IMR-90 (cell line): ENCODE measurements at regions not wholly inside any gene's neighbourhood (a gene's known extent, or its start where the extent isn't known, plus 50 kb on each side); places are given as distances from the start of the nearest gene placed in this dataset.
"Not testable (repeated sequence)": the region's sequence is repeated elsewhere in the genome, so short reads cannot be mapped to it uniquely, and the experiment has no call there.

Source experiments
- ATAC-seq: fragments of 200-7000 bp; cut with Tn5 transposase; 2 replicates; pipeline ENCODE4 v1.9.1; 2020; ENCODE audit warnings: low read depth, mild to moderate bottlenecking, moderate library complexity
- BruUV-seq: library from RNA; stranded (reverse); fragments of 400-500 nt; replicated peaks from 2 replicates; lab custom pipeline; 2021; lab: Mats Ljungman, UMichigan
- CTCF ChIA-PET: fragments of 300-600 bp; formaldehyde crosslinking; extraction: SDS; loops from one replicate; lab custom pipeline; 2021; ENCODE audit warnings: antibody characterized with exemption; lab: Yijun Ruan, JAX
- POLR2A ChIA-PET: fragments of 300-600 bp; sonication (Branson Sonifier 250); formaldehyde crosslinking; loops from one replicate; lab custom pipeline; 2022; ENCODE audit warnings: antibody characterized with exemption; ENCODE audit not compliant: unreplicated experiment; lab: Charles Lee
- DNase-seq: peaks from one replicate; pipeline ENCODE4 v3.0.0; 2013
- H2AFZ ChIP-seq: replicated peaks from 2 replicates; pipeline ENCODE3; 2013; ENCODE audit warnings: low read length, mild to moderate bottlenecking; ENCODE audit not compliant: poor library complexity
- H2AK5ac ChIP-seq: 2 replicates; pipeline ENCODE4 v1.6.1; 2013; ENCODE audit warnings: low read depth, low read length, inconsistent platforms
- H2AK9ac ChIP-seq: replicated peaks from 2 replicates; pipeline ENCODE3; 2013; ENCODE audit warnings: mild to moderate bottlenecking, low read depth, low read length, moderate library complexity; ENCODE audit not compliant: poor library complexity
- H2BK120ac ChIP-seq: 2 replicates; pipeline ENCODE4 v1.6.1; 2013; ENCODE audit warnings: low read depth, low read length, inconsistent platforms
- H2BK15ac ChIP-seq: 3 replicates; pipeline ENCODE4 v1.6.1; 2013; ENCODE audit warnings: low read depth, low read length, inconsistent platforms
- H2BK20ac ChIP-seq: 2 replicates; pipeline ENCODE4 v1.6.1; 2013; ENCODE audit warnings: low read depth, mild to moderate bottlenecking, inconsistent platforms, low read length, moderate library complexity
- H2BK5ac ChIP-seq: 2 replicates; pipeline ENCODE4 v1.6.1; 2013; ENCODE audit warnings: mild to moderate bottlenecking, low read depth, low read length, inconsistent platforms; ENCODE audit not compliant: poor library complexity, severe bottlenecking
- H3K14ac ChIP-seq: replicated peaks from 2 replicates; pipeline ENCODE4 v1.6.1; 2013; ENCODE audit warnings: low read depth, low read length, inconsistent platforms
- H3K18ac ChIP-seq: 2 replicates; pipeline ENCODE4 v1.6.1; 2013; ENCODE audit warnings: low read depth, low read length, control low read depth
- H3K23ac ChIP-seq: 2 replicates; pipeline ENCODE4 v1.6.1; 2013; ENCODE audit warnings: low read depth, low read length, inconsistent platforms
- H3K27ac ChIP-seq: 2 replicates; pipeline ENCODE4 v1.5.1; 2013; ENCODE audit warnings: mild to moderate bottlenecking, control low read depth, low read length; ENCODE audit not compliant: insufficient read depth
- H3K27me3 ChIP-seq: 2 replicates; pipeline ENCODE4 v1.6.1; 2013; ENCODE audit warnings: low read length; ENCODE audit not compliant: control insufficient read depth, insufficient read depth
- H3K36me3 ChIP-seq: 2 replicates; pipeline ENCODE4 v1.6.1; 2013; ENCODE audit warnings: low read length, mixed read lengths; ENCODE audit not compliant: control insufficient read depth, insufficient read depth
- H3K4ac ChIP-seq: 2 replicates; pipeline ENCODE4 v1.6.1; 2013; ENCODE audit warnings: low read depth, low read length, inconsistent platforms
- H3K4me1 ChIP-seq: 2 replicates; pipeline ENCODE4 v1.6.1; 2013; ENCODE audit warnings: low read length, mixed read lengths; ENCODE audit not compliant: control insufficient read depth, insufficient read depth
- H3K4me2 ChIP-seq: 2 replicates; pipeline ENCODE4 v1.6.1; 2013; ENCODE audit warnings: low read depth, mild to moderate bottlenecking, control low read depth, low read length, moderate library complexity
- H3K4me3 ChIP-seq: 2 replicates; pipeline ENCODE4 v1.5.1; 2013; ENCODE audit warnings: low read depth, mild to moderate bottlenecking, control low read depth, low read length, moderate library complexity; ENCODE audit not compliant: insufficient read depth
- H3K56ac ChIP-seq: 2 replicates; pipeline ENCODE4 v1.6.1; 2013; ENCODE audit warnings: low read length, inconsistent platforms; ENCODE audit not compliant: insufficient read depth; ENCODE audit errors: extremely low read depth
- H3K79me1 ChIP-seq, 2 experiments: 2 replicates each; pipeline ENCODE4 v1.6.1; 2013; ENCODE audit warnings: low read length in 2 of 2, inconsistent platforms in 1 of 2, low read depth in 1 of 2
- H3K9ac ChIP-seq: 2 replicates; pipeline ENCODE4 v1.6.1; 2013; ENCODE audit warnings: low read depth, low read length, control low read depth
- H3K9me1 ChIP-seq: 2 replicates; pipeline ENCODE4 v1.6.1; 2013; ENCODE audit warnings: low read length, inconsistent platforms; ENCODE audit not compliant: insufficient read depth
- H3K9me3 ChIP-seq: 2 replicates; pipeline ENCODE4 v1.6.1; 2013; ENCODE audit warnings: low read length; ENCODE audit not compliant: control insufficient read depth, insufficient read depth
- H4K20me1 ChIP-seq: 2 replicates; pipeline ENCODE4 v1.6.1; 2013; ENCODE audit warnings: low read length, inconsistent platforms; ENCODE audit not compliant: insufficient read depth
- H4K5ac ChIP-seq: 2 replicates; pipeline ENCODE4 v1.6.1; 2013; ENCODE audit warnings: mild to moderate bottlenecking, low read depth, low read length, control low read depth
- H4K8ac ChIP-seq, 2 experiments: 2 replicates each; pipeline ENCODE4 v1.6.1; 2013; ENCODE audit warnings: low read depth in 2 of 2, low read length in 2 of 2, control low read depth in 1 of 2, inconsistent platforms in 1 of 2
- H4K91ac ChIP-seq: 2 replicates; pipeline ENCODE4 v1.6.1; 2013; ENCODE audit warnings: low read depth, low read length, inconsistent platforms; ENCODE audit not compliant: insufficient read depth
- BHLHE40 ChIP-seq: fragments of 150-350 bp; IDR thresholded peaks from 2 replicates; pipeline ENCODE4 v1.6.1; 2016; ENCODE audit warnings: mild to moderate bottlenecking, low read depth, low read length
- CEBPB ChIP-seq: IDR thresholded peaks from 2 replicates; pipeline ENCODE4 v1.6.1; 2012; ENCODE audit warnings: low read depth, low read length, improper control_type of control experiment
- CTCF ChIP-seq: conservative IDR thresholded peaks from 2 replicates; pipeline ENCODE4 v1.5.1; 2012; ENCODE audit warnings: mild to moderate bottlenecking, low read depth, low read length, improper control_type of control experiment
- MAFK ChIP-seq: IDR thresholded peaks from 2 replicates; pipeline ENCODE4 v1.6.1; 2012; ENCODE audit warnings: low read depth, low read length, improper control_type of control experiment
- POLR2A ChIP-seq: IDR thresholded peaks from 2 replicates; pipeline ENCODE4 v1.6.1; 2012; ENCODE audit warnings: mild to moderate bottlenecking, low read depth, low read length
- SMC3 ChIP-seq: fragments of 150-350 bp; IDR thresholded peaks from 2 replicates; pipeline ENCODE4 v1.6.1; 2016; ENCODE audit warnings: low read depth, mild to moderate bottlenecking, antibody characterized with exemption, low read length, moderate library complexity
- USF2 ChIP-seq: fragments of 150-350 bp; IDR thresholded peaks from 2 replicates; pipeline ENCODE4 v1.6.1; 2017; ENCODE audit warnings: mild to moderate bottlenecking, antibody characterized with exemption, low read length, low read depth
- WGBS, 2 experiments: methylation state at CpG; one replicate each; pipeline versions ENCODE4 v1.1.5 to v1.1.7; 2013; ENCODE audit warnings: missing lambda C conversion rate in 2 of 2; ENCODE audit not compliant: insufficient read length in 1 of 2; ENCODE audit errors: extremely low coverage in 2 of 2; 5-methylcytosine and 5-hydroxymethylcytosine counted together
- dilution Hi-C: fragments of 300-500 bp; cut with HindIII; formaldehyde crosslinking; loops from one replicate; pipeline ENCODE4 v1.14.3; 2018; ENCODE audit warnings: low sequenced_read_pairs; ENCODE audit not compliant: unreplicated experiment
- in situ Hi-C: fragments of 300-500 bp; cut with MboI; formaldehyde crosslinking; loops from 3 replicates; pipeline ENCODE4 v1.14.3; 2019; ENCODE audit warnings: low sequenced_read_pairs, inconsistent platforms, mixed read lengths
- intact Hi-C: fragments of 100-400 bp; cut with micrococcal nuclease; formaldehyde crosslinking; loops from 2 replicates; pipeline ENCODE4 v1.10.0; 2022

GRCh38 chr7:159306012-159306411 is 161.3 kb upstream of the VIPR2 start:
- Histone ChIP-seq H2BK5ac (no peak overlapping the region), H3K27me3 (no peaks in the 10 kb centered on the region), H2BK20ac (no peak overlapping the region), H2AK9ac (no peak overlapping the region), H3K9me3 (peaks cover 2% of the 10 kb centered on the region; the same call in 1 of the 2 replicates), H3K27ac (no peak overlapping the region), H2AK5ac (no peak overlapping the region), H4K8ac (no peak overlapping the region), H4K5ac (no peak overlapping the region), H2AFZ (no peak overlapping the region), H4K91ac (no peak overlapping the region), H3K56ac (no peak overlapping the region), H4K20me1 (no peaks in the 10 kb centered on the region), H3K36me3 (no peaks in the 10 kb centered on the region), H3K9me1 (no peaks in the 10 kb centered on the region), H3K14ac (no peak overlapping the region), H2BK120ac (no peak overlapping the region), H3K18ac (no peak overlapping the region), H3K4me1 (no peaks in the 10 kb centered on the region), H3K9ac (no peak overlapping the region), H3K4me2 (no peak overlapping the region), H3K79me1 (no peaks in the 10 kb centered on the region), H3K23ac (no peak overlapping the region), H2BK15ac (no peak overlapping the region), H3K4me3 (no peak overlapping the region), H3K4ac (no peak overlapping the region)
- dilution Hi-C loops, result no loop called here
- intact Hi-C loops, result no loop called here
- DNase-seq, result no peak
- ChIA-PET POLR2A (no interaction called here), CTCF (no interaction called here)
- no CpG with 5 or more reads among the region's 2 CpGs for WGBS, 2 experiments
- no peak for TF ChIP-seq USF2
- TF ChIP-seq SMC3, result no peak
- no peak for TF ChIP-seq CEBPB
- TF ChIP-seq BHLHE40, result no peak
- TF ChIP-seq MAFK, result no peak
- TF ChIP-seq POLR2A, result no peak
- no peak for TF ChIP-seq CTCF
- ATAC-seq, result no peak
- in situ Hi-C loops, result no loop called here
- BruUV-seq, result no TSS peak

GRCh38 chr7:159305185-159305584 is 160.5 kb upstream of the VIPR2 start:
- in situ Hi-C loops, H2BK20ac ChIP-seq, H2AFZ ChIP-seq, H3K36me3 ChIP-seq, H3K9me1 ChIP-seq, H3K4me2 ChIP-seq, POLR2A ChIA-PET, H3K14ac ChIP-seq, H3K27ac ChIP-seq, BruUV-seq, H4K8ac ChIP-seq, H3K9ac ChIP-seq, CTCF ChIA-PET, ATAC-seq, H3K27me3 ChIP-seq, dilution Hi-C loops, DNase-seq, H3K9me3 ChIP-seq, intact Hi-C loops, H4K91ac ChIP-seq, H3K4me1 ChIP-seq, H3K79me1 ChIP-seq, H2BK120ac ChIP-seq, H4K20me1 ChIP-seq, H2AK9ac ChIP-seq, H3K23ac ChIP-seq, H2AK5ac ChIP-seq, H3K4ac ChIP-seq, H4K5ac ChIP-seq, H3K4me3 ChIP-seq, H2BK5ac ChIP-seq, H2BK15ac ChIP-seq, H3K18ac ChIP-seq, H3K56ac ChIP-seq: not testable (repeated sequence)
- WGBS, 2 experiments, result no CpG with 5 or more reads among the region's 3 CpGs
